SHP77 treated with DMSO at 0.1 percent for 48 hours (cell line): ENCODE measurements at regions not wholly inside any gene's neighbourhood (a gene's known extent, or its start where the extent isn't known, plus 50 kb on each side); places are given as distances from the start of the nearest gene placed in this dataset.
"Not testable (repeated sequence)": the region's sequence is repeated elsewhere in the genome, so short reads cannot be mapped to it uniquely, and the experiment has no call there.

Experiments used
- DNase-seq: peaks from one replicate; lab custom pipeline; 2025; lab: John Stamatoyannopoulos, UW

DNA sequence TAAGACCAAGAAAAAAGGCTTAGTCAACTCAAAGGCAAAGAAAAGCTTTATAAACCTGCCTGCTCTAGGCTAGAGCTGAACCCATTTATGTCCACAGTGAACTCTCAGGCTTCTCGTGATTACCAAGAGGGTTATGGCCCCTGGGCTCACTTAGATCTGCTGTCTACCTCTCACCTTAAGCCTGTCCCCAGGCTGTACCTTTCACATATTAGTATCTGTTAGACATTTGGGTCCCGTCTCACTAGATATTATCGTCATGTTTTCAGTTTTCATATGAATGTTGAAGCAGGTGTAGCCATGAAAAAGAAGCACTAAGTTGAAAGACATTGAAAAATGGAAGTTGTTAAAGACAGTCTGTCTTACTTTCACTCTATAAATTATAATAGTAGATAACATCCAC, 75.2 kb upstream of the COX7C start:
- DNase-seq: no peak

DNA sequence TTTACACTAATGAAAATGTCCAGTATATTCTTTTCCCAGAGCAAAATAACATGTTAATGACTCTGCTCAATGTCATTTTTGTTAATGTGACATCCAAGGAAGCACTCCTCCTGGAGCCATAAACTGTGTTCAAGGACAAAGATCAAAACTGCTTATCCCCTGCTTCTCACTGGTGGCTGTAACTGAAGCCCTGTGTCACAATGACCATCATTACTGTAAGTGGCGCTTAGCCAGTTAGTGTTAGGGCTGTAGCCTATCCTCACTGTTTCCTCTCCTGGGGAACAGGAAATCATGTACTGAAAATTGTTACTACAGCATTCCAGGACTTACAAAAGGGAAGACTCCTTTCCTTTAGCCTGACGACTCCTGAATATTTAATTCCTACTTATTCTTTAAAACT, 71.7 kb upstream of the COX7C start:
- DNase-seq: no peak

DNA sequence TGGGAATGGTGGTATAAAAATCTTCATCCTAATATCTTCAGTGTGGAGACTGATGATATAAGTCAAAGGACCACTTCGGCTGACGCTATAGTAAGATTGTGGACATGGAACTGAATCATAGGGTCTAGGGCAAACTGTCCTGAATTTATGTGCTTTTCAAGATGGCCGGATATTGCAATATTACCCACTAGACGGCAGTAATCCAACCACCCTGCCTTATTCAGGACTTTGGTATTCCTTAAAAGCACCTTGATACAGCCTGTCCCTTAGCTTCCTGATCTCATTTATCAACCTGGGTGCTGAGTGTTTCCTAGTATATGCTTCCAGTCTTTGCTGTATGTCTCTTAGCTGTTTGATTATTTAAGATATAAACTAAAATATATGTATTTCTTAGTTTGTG, 71.2 kb upstream of the COX7C start:
- DNase-seq: no peak

DNA sequence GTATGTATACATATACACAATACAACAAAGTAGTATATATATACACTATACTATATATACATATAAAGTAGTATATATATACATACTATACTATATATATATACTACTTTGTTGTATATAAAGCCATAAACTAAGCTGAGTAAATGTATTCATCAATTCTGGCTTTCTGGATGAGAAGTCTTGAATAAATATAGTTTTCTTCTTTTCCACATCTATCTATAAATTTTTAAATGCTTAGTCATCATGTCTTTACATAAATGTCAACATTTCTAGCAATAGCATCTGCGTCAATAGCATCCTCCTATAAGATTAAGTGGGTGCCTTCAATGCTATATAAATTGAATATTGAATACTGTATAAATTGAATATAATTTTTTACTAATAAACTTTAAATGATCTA, 63.1 kb upstream of the COX7C start:
- no peak for DNase-seq

DNA sequence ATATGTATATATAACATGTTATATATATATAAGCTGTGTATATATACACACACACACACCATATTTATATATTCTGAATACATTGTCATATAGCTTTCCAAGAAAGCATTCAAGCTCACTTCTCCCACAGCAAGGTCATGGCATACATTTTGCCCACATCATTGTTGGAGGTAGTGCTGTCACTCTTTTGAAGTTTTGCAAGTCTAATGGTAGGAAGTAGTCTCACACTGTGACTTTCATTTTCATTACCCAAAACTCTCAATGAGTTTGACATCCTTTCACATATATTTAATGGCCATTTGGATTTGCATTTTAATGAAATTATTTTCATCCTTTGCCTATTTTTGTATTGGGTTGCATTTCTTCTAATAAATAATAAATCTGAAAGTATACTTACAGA, 59.8 kb upstream of the COX7C start:
- DNase-seq: no peak

DNA sequence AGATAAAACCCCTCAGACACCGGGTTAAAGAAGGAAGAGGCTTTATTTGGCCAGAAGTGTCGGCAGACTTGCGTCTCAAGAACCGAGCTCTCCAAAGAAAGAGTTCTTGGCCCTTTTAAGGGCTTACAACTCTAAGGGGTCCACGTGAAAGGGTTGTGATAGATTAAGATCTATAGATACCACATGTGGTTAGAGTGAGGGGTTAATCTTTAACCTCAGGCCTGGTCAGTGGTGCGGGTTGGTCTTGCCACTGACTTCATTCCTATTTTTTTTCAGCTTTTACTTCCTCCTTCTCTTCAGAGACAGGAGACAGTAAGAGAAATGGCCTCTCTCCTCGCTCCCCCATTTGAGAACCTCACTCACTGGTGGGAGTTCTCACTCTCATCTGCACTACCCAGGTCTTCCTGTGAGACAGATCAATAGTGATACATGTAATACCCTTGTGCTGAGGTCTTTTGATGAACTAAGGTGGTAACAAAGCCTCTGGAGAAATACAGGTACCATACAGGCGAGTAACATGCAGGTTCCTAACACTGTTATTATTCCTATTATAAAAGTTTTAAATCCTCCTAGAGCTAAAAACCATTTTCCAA, 52.4 kb upstream of the COX7C start:
- no peak for DNase-seq

DNA sequence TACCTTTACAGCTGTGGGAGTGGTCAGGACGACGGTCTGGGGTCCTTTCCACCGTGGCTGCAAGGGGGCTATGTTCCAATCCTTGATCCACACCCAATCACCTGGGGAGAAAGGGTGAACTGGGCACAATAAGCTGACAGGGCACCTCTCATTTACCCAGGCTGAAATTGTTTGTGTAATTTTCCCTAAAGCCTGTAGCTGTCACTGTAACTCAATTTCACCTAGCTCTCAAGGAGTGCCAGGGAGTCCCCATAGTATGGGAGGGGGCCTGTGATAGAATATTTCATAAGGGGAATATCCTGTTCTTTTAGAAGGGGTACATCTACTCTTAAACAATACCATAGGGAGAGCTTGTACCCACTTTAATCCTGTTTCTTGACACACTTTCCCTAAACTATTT, 51.7 kb upstream of the COX7C start:
- DNase-seq: not testable (repeated sequence)
